ENCODE measurements at regions not wholly inside any gene's neighbourhood (a gene's known extent, or its start where the extent isn't known, plus 50 kb on each side); places are given as distances from the start of the nearest gene placed in this dataset.
"Not testable (repeated sequence)": the region's sequence is repeated elsewhere in the genome, so short reads cannot be mapped to it uniquely, and the experiment has no call there.

GRCh38 chr14:106197264-106197663 is 670.9 kb downstream of the TMEM121 start:
- not testable (repeated sequence) for TF ChIP-seq CTCF, POLR2AphosphoS5, POLR2A (IDR thresholded peaks at IDR 0.05)
